Loucy (cell line): ENCODE measurements at regions not wholly inside any gene's neighbourhood (a gene's known extent, or its start where the extent isn't known, plus 50 kb on each side); places are given as distances from the start of the nearest gene placed in this dataset.

Experiments
- EZH2phosphoT487 ChIP-seq: fragments of 200-600 bp; IDR thresholded peaks from 2 replicates; pipeline ENCODE4 v1.6.1; 2018; ENCODE audit warnings: antibody characterized with exemption, mild to moderate bottlenecking, moderate library complexity, borderline replicate concordance
- TF ChIP-seq, protein P1 (sequence below): fragments of 200-600 bp; sonication (generic); conservative IDR thresholded peaks from 2 replicates; pipeline ENCODE4 v1.5.1; 2014; ENCODE audit warnings: mild to moderate bottlenecking, antibody characterized with exemption, low read length

DNA sequence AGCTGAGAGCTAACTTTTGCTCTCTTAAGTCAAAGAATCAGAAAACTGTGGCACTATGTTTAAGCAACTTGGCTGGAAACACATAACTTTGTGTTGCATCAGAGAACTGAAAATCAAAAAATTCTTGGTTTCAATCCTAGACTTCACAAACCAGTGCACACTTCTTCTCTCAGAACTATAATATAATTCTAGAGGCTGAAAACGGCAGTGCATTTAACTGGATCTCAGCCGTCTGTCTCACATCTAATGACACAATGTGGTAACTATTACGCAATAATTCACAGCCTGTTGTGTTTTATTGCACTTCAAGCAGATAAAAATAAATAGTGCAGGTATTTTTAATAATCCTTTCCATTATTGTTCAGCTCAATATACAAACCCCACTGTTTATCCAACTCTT lies 260.6 kb upstream of the DIAPH2 start:
- TF ChIP-seq, protein P1, sequence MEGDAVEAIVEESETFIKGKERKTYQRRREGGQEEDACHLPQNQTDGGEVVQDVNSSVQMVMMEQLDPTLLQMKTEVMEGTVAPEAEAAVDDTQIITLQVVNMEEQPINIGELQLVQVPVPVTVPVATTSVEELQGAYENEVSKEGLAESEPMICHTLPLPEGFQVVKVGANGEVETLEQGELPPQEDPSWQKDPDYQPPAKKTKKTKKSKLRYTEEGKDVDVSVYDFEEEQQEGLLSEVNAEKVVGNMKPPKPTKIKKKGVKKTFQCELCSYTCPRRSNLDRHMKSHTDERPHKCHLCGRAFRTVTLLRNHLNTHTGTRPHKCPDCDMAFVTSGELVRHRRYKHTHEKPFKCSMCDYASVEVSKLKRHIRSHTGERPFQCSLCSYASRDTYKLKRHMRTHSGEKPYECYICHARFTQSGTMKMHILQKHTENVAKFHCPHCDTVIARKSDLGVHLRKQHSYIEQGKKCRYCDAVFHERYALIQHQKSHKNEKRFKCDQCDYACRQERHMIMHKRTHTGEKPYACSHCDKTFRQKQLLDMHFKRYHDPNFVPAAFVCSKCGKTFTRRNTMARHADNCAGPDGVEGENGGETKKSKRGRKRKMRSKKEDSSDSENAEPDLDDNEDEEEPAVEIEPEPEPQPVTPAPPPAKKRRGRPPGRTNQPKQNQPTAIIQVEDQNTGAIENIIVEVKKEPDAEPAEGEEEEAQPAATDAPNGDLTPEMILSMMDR = no peak
- TF ChIP-seq EZH2phosphoT487 = no peak
